H1 (cell line): ENCODE measurements at regions not wholly inside any gene's neighbourhood (a gene's known extent, or its start where the extent isn't known, plus 50 kb on each side); places are given as distances from the start of the nearest gene placed in this dataset.
"Not testable (repeated sequence)": the region's sequence is repeated elsewhere in the genome, so short reads cannot be mapped to it uniquely, and the experiment has no call there.

Experiments used
- CTCF ChIA-PET: fragments of 300-600 bp; sonication (Branson Sonifier 250); formaldehyde crosslinking; loops from one replicate; lab custom pipeline; 2021; ENCODE audit not compliant: partially characterized antibody; lab: Charles Lee
- POLR2A ChIA-PET: fragments of 300-600 bp; sonication (Branson Sonifier 250); formaldehyde crosslinking; loops from one replicate; lab custom pipeline; 2021; ENCODE audit warnings: inconsistent platforms; ENCODE audit not compliant: partially characterized antibody; lab: Charles Lee
- DNase-seq, 2 experiments: peaks; one replicate each; pipeline versions ENCODE4 v3.0.0 to v3.0.0-alpha.2; 2010 to 2022; ENCODE audit warnings: low spot score in 2 of 2, low read depth in 1 of 2, mixed read lengths in 1 of 2
- FAIRE-seq: peaks from 2 replicates; lab custom pipeline; 2011; peaks lifted over from hg19 to GRCh38; lab: Jason Lieb, UNC
- H2AFZ ChIP-seq: 2 replicates; pipeline ENCODE4 v1.8.1; 2012; ENCODE audit warnings: low read length, inconsistent platforms
- H2AK5ac ChIP-seq: 2 replicates; pipeline ENCODE4 v1.6.1; 2013; ENCODE audit warnings: low read depth, low read length
- H2BK120ac ChIP-seq: replicated peaks from 2 replicates; pipeline ENCODE3; 2013; ENCODE audit warnings: low read depth, low read length, inconsistent platforms
- H2BK12ac ChIP-seq: 2 replicates; pipeline ENCODE4 v1.6.1; 2013; ENCODE audit warnings: low read depth, low read length
- H2BK15ac ChIP-seq: 2 replicates; pipeline ENCODE4 v1.6.1; 2013; ENCODE audit warnings: low read length
- H2BK20ac ChIP-seq: 2 replicates; pipeline ENCODE4 v1.6.1; 2013; ENCODE audit warnings: low read length
- H2BK5ac ChIP-seq: 2 replicates; pipeline ENCODE4 v1.6.1; 2013; ENCODE audit warnings: low read depth, low read length
- H3K14ac ChIP-seq: 2 replicates; pipeline ENCODE4 v1.6.1; 2013; ENCODE audit warnings: inconsistent platforms; ENCODE audit not compliant: insufficient read length
- H3K18ac ChIP-seq: 2 replicates; pipeline ENCODE4 v1.6.1; 2013; ENCODE audit warnings: low read length; ENCODE audit errors: extremely low read depth
- H3K23ac ChIP-seq: 2 replicates; pipeline ENCODE4 v1.6.1; 2013; ENCODE audit warnings: inconsistent platforms; ENCODE audit not compliant: insufficient read length
- H3K23me2 ChIP-seq: 2 replicates; pipeline ENCODE4 v1.6.1; 2013; ENCODE audit warnings: low read depth, low read length
- H3K27ac ChIP-seq: 2 replicates; pipeline ENCODE4 v1.6.1; 2011; ENCODE audit warnings: low read depth, low read length, inconsistent platforms
- H3K27me3 ChIP-seq, 4 experiments: replicated peaks in 1 of 4; 1 replicate in 1 of 4; 2 replicates in 3 of 4; pipeline versions ENCODE4 v1.6.1 to v1.8.1; 2011 to 2013; ENCODE audit warnings: low read length in 3 of 4, mild to moderate bottlenecking in 3 of 4, inconsistent platforms in 2 of 4, mixed read lengths in 2 of 4, moderate library complexity in 1 of 4; ENCODE audit not compliant: control insufficient read depth in 3 of 4, insufficient read depth in 3 of 4; ENCODE audit errors: extremely low read depth in 1 of 4
- H3K36me3 ChIP-seq, 4 experiments: 2 replicates each; pipeline versions ENCODE4 v1.6.1 to v1.8.1; 2011 to 2013; ENCODE audit warnings: mild to moderate bottlenecking in 4 of 4, low read length in 3 of 4, moderate library complexity in 2 of 4, control low read depth in 1 of 4, inconsistent platforms in 1 of 4; ENCODE audit not compliant: insufficient read depth in 4 of 4, control insufficient read depth in 2 of 4
- H3K4ac ChIP-seq: replicated peaks from 2 replicates; pipeline ENCODE3; 2013; ENCODE audit warnings: low read length, low read depth, mixed read lengths, inconsistent platforms; ENCODE audit not compliant: insufficient read length
- H3K4me1 ChIP-seq, 4 experiments: replicated peaks in 1 of 4; 1 replicate in 1 of 4; 2 replicates in 3 of 4; pipeline versions ENCODE4 v1.6.1 to v1.8.1; 2011 to 2013; ENCODE audit warnings: low read length in 3 of 4, inconsistent platforms in 2 of 4, mixed read lengths in 1 of 4; ENCODE audit not compliant: insufficient read depth in 4 of 4, control insufficient read depth in 3 of 4
- H3K4me2 ChIP-seq, 2 experiments: 2 replicates each; pipeline versions ENCODE4 v1.6.1 to v1.8.1; 2011 to 2013; ENCODE audit warnings: low read depth in 2 of 2, low read length in 2 of 2, control low read depth in 1 of 2, inconsistent platforms in 1 of 2, mild to moderate bottlenecking in 1 of 2; ENCODE audit not compliant: insufficient read depth in 1 of 2
- H3K4me3 ChIP-seq, 4 experiments: fragments of 200-600, 300-600 bp in 1 of 4; sonication (generic), shearing (Covaris generic), sonication (Bioruptor Twin) in 1 of 4; 2 replicates each; pipeline versions ENCODE4 v1.5.1 to v1.8.1; 2011 to 2016; ENCODE audit warnings: low read length in 4 of 4, low read depth in 3 of 4, control low read depth in 2 of 4, inconsistent platforms in 2 of 4, mild to moderate bottlenecking in 2 of 4, mixed read lengths in 1 of 4, moderate library complexity in 1 of 4; ENCODE audit not compliant: insufficient read depth in 2 of 4; ENCODE audit errors: extremely low read depth in 1 of 4
- H3K56ac ChIP-seq: replicated peaks from 2 replicates; pipeline ENCODE3; 2013; ENCODE audit warnings: low read depth, mild to moderate bottlenecking, mixed read lengths, low read length, inconsistent platforms; ENCODE audit not compliant: insufficient read length
- H3K79me1 ChIP-seq: 2 replicates; pipeline ENCODE4 v1.6.1; 2013; ENCODE audit warnings: low read depth, low read length, control low read depth
- H3K79me2 ChIP-seq, 2 experiments: 2 replicates each; pipeline versions ENCODE4 v1.6.1 to v1.8.1; 2012 to 2013; ENCODE audit warnings: low read length in 2 of 2, mild to moderate bottlenecking in 2 of 2, inconsistent platforms in 1 of 2; ENCODE audit not compliant: insufficient read depth in 2 of 2, control insufficient read depth in 1 of 2
- H3K9ac ChIP-seq, 4 experiments: replicated peaks in 1 of 4; 1 replicate in 1 of 4; 2 replicates in 3 of 4; pipeline versions ENCODE4 v1.6.1 to v1.8.1; 2011 to 2013; ENCODE audit warnings: low read depth in 3 of 4, low read length in 3 of 4, control low read depth in 2 of 4, mild to moderate bottlenecking in 2 of 4, moderate library complexity in 2 of 4, inconsistent platforms in 1 of 4; ENCODE audit errors: extremely low read depth in 1 of 4
- H3K9me3 ChIP-seq, 2 experiments: 2 replicates each; pipeline versions ENCODE4 v1.6.1 to v1.8.1; 2012 to 2013; ENCODE audit warnings: mild to moderate bottlenecking in 2 of 2, moderate library complexity in 2 of 2, control low read depth in 1 of 2, inconsistent platforms in 1 of 2, low read depth in 1 of 2, low read length in 1 of 2, mixed read lengths in 1 of 2; ENCODE audit not compliant: insufficient read depth in 2 of 2
- H4K20me1 ChIP-seq, 2 experiments: replicated peaks in 1 of 2; 2 replicates each; pipeline versions ENCODE3 to v1.8.1; 2011 to 2013; ENCODE audit warnings: inconsistent platforms in 2 of 2, low read length in 2 of 2, mild to moderate bottlenecking in 1 of 2; ENCODE audit not compliant: insufficient read depth in 2 of 2, control insufficient read depth in 1 of 2
- H4K5ac ChIP-seq: 2 replicates; pipeline ENCODE4 v1.6.1; 2013; ENCODE audit warnings: low read length, low read depth, mixed read lengths, inconsistent platforms; ENCODE audit not compliant: insufficient read length
- H4K8ac ChIP-seq: 2 replicates; pipeline ENCODE4 v1.8.0; 2013; ENCODE audit warnings: mild to moderate bottlenecking, moderate library complexity, low read length, inconsistent platforms; ENCODE audit not compliant: insufficient read depth; ENCODE audit errors: extremely low read depth
- H4K91ac ChIP-seq: replicated peaks from 2 replicates; pipeline ENCODE3; 2013; ENCODE audit warnings: low read length, mixed read lengths, inconsistent platforms; ENCODE audit not compliant: insufficient read length
- WGBS, 2 experiments: shearing (Covaris generic) in 1 of 2; methylation state at CpG; one replicate each; pipeline versions ENCODE4 v1.1.6 to v1.1.7; 2013 to 2015; ENCODE audit warnings: low lambda C conversion rate in 2 of 2, mixed read lengths in 2 of 2, inconsistent platforms in 1 of 2, low coverage in 1 of 2, missing lambda C conversion rate in 1 of 2; ENCODE audit not compliant: insufficient replicate concordance in 2 of 2, insufficient coverage in 1 of 2, insufficient read length in 1 of 2; ENCODE audit errors: extremely low coverage in 1 of 2, missing lambda C conversion rate in 1 of 2; 5-methylcytosine and 5-hydroxymethylcytosine counted together

DNA sequence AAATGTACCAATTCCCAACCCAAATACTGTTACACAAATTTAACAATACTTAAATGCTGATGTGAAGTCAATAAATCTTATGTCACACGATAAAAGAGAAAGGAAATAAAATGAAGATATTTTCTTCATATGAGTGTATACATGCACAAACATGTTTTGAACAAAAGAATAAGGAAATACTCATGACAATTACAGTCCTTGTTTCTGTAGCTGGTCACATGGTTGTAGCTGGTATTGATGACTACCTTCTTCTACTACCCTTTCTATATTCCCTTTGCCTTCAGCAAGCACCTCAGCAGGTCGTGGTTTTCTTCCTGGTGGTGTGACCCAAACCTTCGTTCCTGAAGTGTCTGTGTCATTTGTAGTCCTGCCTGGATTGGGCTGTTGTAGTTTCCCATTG, 269.2 kb downstream of the CALCRL start:
- H3K4ac ChIP-seq, H2AK5ac ChIP-seq, H4K20me1 ChIP-seq, H4K8ac ChIP-seq, H3K23ac ChIP-seq, H4K91ac ChIP-seq, H3K56ac ChIP-seq, FAIRE-seq, H3K36me3 ChIP-seq, H3K18ac ChIP-seq, DNase-seq, H3K4me3 ChIP-seq, H2BK120ac ChIP-seq, H4K5ac ChIP-seq, H3K9ac ChIP-seq, H3K79me2 ChIP-seq, H3K27ac ChIP-seq, H2BK12ac ChIP-seq, H3K23me2 ChIP-seq, POLR2A ChIA-PET, H2BK15ac ChIP-seq, H3K9me3 ChIP-seq, H3K4me2 ChIP-seq, H3K4me1 ChIP-seq, H2BK20ac ChIP-seq, H2BK5ac ChIP-seq, H3K27me3 ChIP-seq, H3K14ac ChIP-seq, H3K79me1 ChIP-seq, H2AFZ ChIP-seq: not testable (repeated sequence)
- 73% methylated on average over 3 of the region's 3 CpGs; no CpG with 5 or more reads in 1 of the 2 experiments for WGBS, 2 experiments
- CTCF ChIA-PET: interaction anchor here (1.0 kb wide), 1 partner anchor 321 kb away, joined by 3 read pairs; no protein-coding TSS in a partner anchor
